ENCODE measurements at regions not wholly inside any gene's neighbourhood (a gene's known extent, or its start where the extent isn't known, plus 50 kb on each side); places are given as distances from the start of the nearest gene placed in this dataset.

DNA sequence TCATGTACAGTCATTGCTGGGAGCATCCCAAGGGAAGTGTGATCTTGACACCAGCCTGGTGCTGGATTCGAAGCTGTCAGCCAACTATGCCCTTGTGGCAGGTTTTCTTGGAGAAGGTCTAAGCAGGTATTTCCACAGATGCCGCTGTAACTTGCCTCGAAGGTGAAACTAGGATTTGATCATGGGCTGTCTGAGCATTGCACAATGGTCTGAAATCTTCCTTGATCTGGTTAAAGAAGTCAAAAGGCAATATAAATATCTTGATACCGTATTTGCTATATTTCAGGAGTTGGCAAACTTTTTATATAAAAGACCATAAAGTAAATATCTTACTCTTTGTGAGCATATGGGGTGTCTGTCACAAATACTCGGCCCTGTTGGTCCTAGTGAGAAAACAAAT lies 206.8 kb downstream of the LYPLAL1 start:
- no peak for DNase-seq
- Histone ChIP-seq H3K9me2 (ENCODE audit: insufficient read depth) (no peaks in the 10 kb centered on the region), H3K4me1 (replicated peaks; ENCODE audit: insufficient read depth) (peaks cover 6% of the 10 kb centered on the region; the same call in 1 of the 2 replicates), H3F3A (ENCODE audit: insufficient read depth, low read depth) (no peaks in the 10 kb centered on the region), H3K9me3 (ENCODE audit: insufficient read depth, low read depth) (peaks cover 5% of the 10 kb centered on the region; the same call in 1 of the 2 replicates), H3K4me3 (no peak overlapping the region), H3K4me2 (no peak overlapping the region), H4K20me1 (ENCODE audit: insufficient read depth) (no peaks in the 10 kb centered on the region), H3K36me3 (ENCODE audit: low read depth) (no peaks in the 10 kb centered on the region), H3K27me3 (ENCODE audit: insufficient read depth, low read depth) (no peaks in the 10 kb centered on the region), H3K27ac (no peak overlapping the region), H2AFZ (no peak overlapping the region), H3K79me2 (ENCODE audit: low read depth) (no peaks in the 10 kb centered on the region)
- CTCF ChIA-PET = no interaction called here
- intact Hi-C loops (cut with micrococcal nuclease; ENCODE audit: unreplicated experiment) = loop anchor here (10.0 kb wide), 2 partner anchors 676 to 796 kb away; no protein-coding TSS in a partner anchor
- TF ChIP-seq EZH2 (IDR thresholded peaks at IDR 0.05; ENCODE audit: low read depth) = no peak
- TF ChIP-seq, protein P1, sequence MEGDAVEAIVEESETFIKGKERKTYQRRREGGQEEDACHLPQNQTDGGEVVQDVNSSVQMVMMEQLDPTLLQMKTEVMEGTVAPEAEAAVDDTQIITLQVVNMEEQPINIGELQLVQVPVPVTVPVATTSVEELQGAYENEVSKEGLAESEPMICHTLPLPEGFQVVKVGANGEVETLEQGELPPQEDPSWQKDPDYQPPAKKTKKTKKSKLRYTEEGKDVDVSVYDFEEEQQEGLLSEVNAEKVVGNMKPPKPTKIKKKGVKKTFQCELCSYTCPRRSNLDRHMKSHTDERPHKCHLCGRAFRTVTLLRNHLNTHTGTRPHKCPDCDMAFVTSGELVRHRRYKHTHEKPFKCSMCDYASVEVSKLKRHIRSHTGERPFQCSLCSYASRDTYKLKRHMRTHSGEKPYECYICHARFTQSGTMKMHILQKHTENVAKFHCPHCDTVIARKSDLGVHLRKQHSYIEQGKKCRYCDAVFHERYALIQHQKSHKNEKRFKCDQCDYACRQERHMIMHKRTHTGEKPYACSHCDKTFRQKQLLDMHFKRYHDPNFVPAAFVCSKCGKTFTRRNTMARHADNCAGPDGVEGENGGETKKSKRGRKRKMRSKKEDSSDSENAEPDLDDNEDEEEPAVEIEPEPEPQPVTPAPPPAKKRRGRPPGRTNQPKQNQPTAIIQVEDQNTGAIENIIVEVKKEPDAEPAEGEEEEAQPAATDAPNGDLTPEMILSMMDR (conservative IDR thresholded peaks at IDR 0.05) = no peak
- POLR2A ChIA-PET (ENCODE audit: unreplicated experiment) = no interaction called here
- no TSS peak for BruUV-seq (replicated peaks)

DNA sequence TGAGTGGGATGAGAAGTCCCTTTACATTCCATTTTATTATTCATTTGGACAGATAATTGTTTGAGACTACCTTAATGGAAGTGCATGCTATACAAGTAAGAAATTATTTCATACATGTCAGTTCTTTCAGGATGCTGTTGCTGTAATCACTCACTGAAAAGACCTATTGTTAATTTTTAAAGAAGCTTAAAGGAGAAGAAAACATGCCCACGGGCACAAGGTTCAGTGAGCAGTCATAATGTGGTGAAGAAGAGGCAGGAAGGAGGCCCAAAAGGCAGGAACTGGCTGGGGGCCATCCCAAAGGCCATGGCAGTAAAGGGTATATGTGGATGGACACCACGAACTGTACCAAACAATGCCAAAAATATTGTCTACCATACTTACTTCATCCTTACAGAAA lies 206.0 kb downstream of the LYPLAL1 start:
- Histone ChIP-seq H3K9me2 (ENCODE audit: insufficient read depth) (no peaks in the 10 kb centered on the region), H3K79me2 (ENCODE audit: low read depth) (no peaks in the 10 kb centered on the region), H3F3A (ENCODE audit: insufficient read depth, low read depth) (no peaks in the 10 kb centered on the region), H3K4me1 (replicated peaks; ENCODE audit: insufficient read depth) (peaks cover 6% of the 10 kb centered on the region; the same call in 1 of the 2 replicates), H3K9me3 (ENCODE audit: insufficient read depth, low read depth) (peaks cover 5% of the 10 kb centered on the region; the same call in 1 of the 2 replicates), H3K27ac (no peak overlapping the region), H2AFZ (no peak overlapping the region), H3K27me3 (ENCODE audit: insufficient read depth, low read depth) (no peaks in the 10 kb centered on the region), H3K4me3 (no peak overlapping the region), H3K4me2 (no peak overlapping the region), H3K36me3 (ENCODE audit: low read depth) (no peaks in the 10 kb centered on the region), H4K20me1 (ENCODE audit: insufficient read depth) (no peaks in the 10 kb centered on the region)
- POLR2A ChIA-PET (ENCODE audit: unreplicated experiment) = no interaction called here
- BruUV-seq (replicated peaks) = no TSS peak
- no peak for DNase-seq
- no peak for TF ChIP-seq EZH2 (IDR thresholded peaks at IDR 0.05; ENCODE audit: low read depth)
- intact Hi-C loops (cut with micrococcal nuclease; ENCODE audit: unreplicated experiment) = loop anchor here (10.0 kb wide), 2 partner anchors 675 to 795 kb away; no protein-coding TSS in a partner anchor
- CTCF ChIA-PET = no interaction called here

DNA sequence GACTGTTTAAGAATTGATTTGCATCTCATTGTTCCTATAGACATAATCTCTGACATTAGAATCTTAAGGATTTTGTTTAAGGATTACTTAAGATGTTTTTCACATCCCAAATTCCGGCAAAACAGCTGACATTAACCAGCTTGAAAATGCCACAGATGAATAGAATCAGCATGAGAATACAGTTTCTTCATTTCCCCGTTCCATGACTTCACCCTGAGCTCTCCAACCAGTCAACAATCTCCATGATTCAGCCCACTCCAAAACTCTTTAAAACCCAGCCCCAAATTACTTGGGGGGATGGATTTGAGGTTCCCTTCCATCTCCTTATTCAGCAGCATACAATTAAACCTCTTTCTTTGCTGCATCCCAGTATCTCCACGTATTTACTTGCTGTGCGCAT lies 201.0 kb downstream of the LYPLAL1 start:
- CTCF ChIA-PET = no interaction called here

More for the DNA sequence above, 201.0 kb downstream of the LYPLAL1 start:
- no peak for DNase-seq
- H3K9me2 ChIP-seq (ENCODE audit: insufficient read depth) = no peaks in the 10 kb centered on the region
- no peak overlapping the region for H3K4me2 ChIP-seq
- H3K36me3 ChIP-seq (ENCODE audit: low read depth) = no peaks in the 10 kb centered on the region
- H3K4me1 ChIP-seq (replicated peaks; ENCODE audit: insufficient read depth) = no peaks in the 10 kb centered on the region
- no peaks in the 10 kb centered on the region for H4K20me1 ChIP-seq (ENCODE audit: insufficient read depth)
- BruUV-seq (replicated peaks) = no TSS peak
- no peaks in the 10 kb centered on the region for H3F3A ChIP-seq (ENCODE audit: insufficient read depth, low read depth)
- no peak overlapping the region for H3K4me3 ChIP-seq
- H3K9me3 ChIP-seq (ENCODE audit: insufficient read depth, low read depth) = no peaks in the 10 kb centered on the region
- H2AFZ ChIP-seq = no peak overlapping the region
- H3K79me2 ChIP-seq (ENCODE audit: low read depth) = no peaks in the 10 kb centered on the region
- POLR2A ChIA-PET (ENCODE audit: unreplicated experiment) = no interaction called here
- no peaks in the 10 kb centered on the region for H3K27me3 ChIP-seq (ENCODE audit: insufficient read depth, low read depth)
- no peak for TF ChIP-seq EZH2 (IDR thresholded peaks at IDR 0.05; ENCODE audit: low read depth)
- TF ChIP-seq, protein P1 (conservative IDR thresholded peaks at IDR 0.05) = no peak
- intact Hi-C loops (cut with micrococcal nuclease; ENCODE audit: unreplicated experiment) = no loop called here
- no peak overlapping the region for H3K27ac ChIP-seq
